HCT116 (cell line): ENCODE measurements at regions not wholly inside any gene's neighbourhood (a gene's known extent, or its start where the extent isn't known, plus 50 kb on each side); places are given as distances from the start of the nearest gene placed in this dataset.

Experiments used
- ATAC-seq: fragments of 200-7000 bp; cut with Tn5 transposase; 2 replicates; pipeline ENCODE4 v1.9.1; 2020; ENCODE audit warnings: mild to moderate bottlenecking, moderate library complexity
- BruUV-seq: library from RNA; stranded (reverse); fragments of 400-500 nt; replicated peaks from 2 replicates; lab custom pipeline; 2021; lab: Mats Ljungman, UMichigan
- CTCF ChIA-PET: fragments of 300-600 bp; sonication (Branson Sonifier 250); formaldehyde crosslinking; loops from one replicate; lab custom pipeline; 2021; ENCODE audit warnings: antibody characterized with exemption; lab: Charles Lee
- POLR2A ChIA-PET: fragments of 300-600, 350-600 bp; sonication (Branson Sonifier 250); formaldehyde crosslinking; loops from one replicate; lab custom pipeline; 2021; ENCODE audit warnings: antibody characterized with exemption; lab: Charles Lee
- RAD21 ChIA-PET, 2 experiments: fragments of 300-600 bp; sonication (Branson Sonifier 250); formaldehyde crosslinking; loops; one replicate each; lab custom pipeline; 2023; ENCODE audit warnings: low total read pairs in 2 of 2; ENCODE audit not compliant: uncharacterized antibody in 2 of 2, unreplicated experiment in 2 of 2, low non-redundant PET in 1 of 2; lab: Charles Lee
- DNase-seq: peaks from one replicate; pipeline ENCODE4 v3.0.0-alpha.2; 2010; ENCODE audit warnings: low read depth, low spot score
- H2AFZ ChIP-seq: fragments of 200-600 bp; shearing (Covaris generic), sonication (generic); 2 replicates; pipeline ENCODE4 v1.6.1; 2017; ENCODE audit warnings: low read depth, mixed run types, mixed read lengths, antibody characterized with exemption, low read length; ENCODE audit not compliant: poor library complexity, severe bottlenecking
- H3K27ac ChIP-seq: 2 replicates; pipeline ENCODE4 v1.5.1; 2012; ENCODE audit warnings: low read depth, low read length
- H3K27me3 ChIP-seq: fragments of 200-600 bp; sonication (generic); 2 replicates; pipeline ENCODE4 v1.6.1; 2016; ENCODE audit warnings: mixed run types, low read length, mixed read lengths; ENCODE audit not compliant: insufficient read depth
- H3K36me3 ChIP-seq, 2 experiments: fragments of 200-500 bp in 1 of 2; fragments of 200-600 bp in 1 of 2; sonication (Bioruptor generic) in 1 of 2; sonication (generic) in 1 of 2; 2 replicates each; pipeline versions ENCODE4 v1.5.1 to v1.6.1; 2014 to 2016; ENCODE audit warnings: low read length in 2 of 2, inconsistent platforms in 1 of 2, mixed read lengths in 1 of 2, mixed run types in 1 of 2; ENCODE audit not compliant: insufficient read depth in 2 of 2, control insufficient read depth in 1 of 2
- H3K4me1 ChIP-seq, 2 experiments: fragments of 200-600 bp in 1 of 2; sonication (generic) in 1 of 2; 2 replicates each; pipeline versions ENCODE4 v1.5.1 to v1.6.1; 2012 to 2017; ENCODE audit warnings: low read length in 2 of 2, inconsistent platforms in 1 of 2, mild to moderate bottlenecking in 1 of 2, mixed read lengths in 1 of 2, mixed run types in 1 of 2, moderate library complexity in 1 of 2; ENCODE audit not compliant: insufficient read depth in 2 of 2, control insufficient read depth in 1 of 2
- H3K4me2 ChIP-seq: fragments of 200-600 bp; sonication (generic); 2 replicates; pipeline ENCODE4 v1.6.1; 2017; ENCODE audit warnings: mixed run types, low read length, mixed read lengths
- H3K4me3 ChIP-seq, 2 experiments: fragments of 200-600 bp in 1 of 2; sonication (generic) in 1 of 2; replicated peaks in 1 of 2; 2 replicates each; pipeline ENCODE4 v1.5.1; 2011 to 2016; ENCODE audit warnings: low read length in 2 of 2, control low read depth in 1 of 2, low read depth in 1 of 2, mild to moderate bottlenecking in 1 of 2, mixed read lengths in 1 of 2, mixed run types in 1 of 2
- H3K79me2 ChIP-seq: fragments of 200-600 bp; sonication (generic); 2 replicates; pipeline ENCODE4 v1.6.1; 2017; ENCODE audit warnings: mild to moderate bottlenecking, mixed run types, low read length, moderate library complexity, mixed read lengths; ENCODE audit not compliant: insufficient read depth
- H3K9ac ChIP-seq: fragments of 200-600 bp; sonication (generic); 2 replicates; pipeline ENCODE4 v1.6.1; 2016; ENCODE audit warnings: low read length, mixed read lengths
- H3K9me2 ChIP-seq: fragments of 200-600 bp; sonication (generic), shearing (Covaris generic); 2 replicates; pipeline ENCODE4 v1.6.1; 2017; ENCODE audit warnings: mixed run types, mild to moderate bottlenecking, moderate library complexity; ENCODE audit not compliant: insufficient read depth
- H3K9me3 ChIP-seq, 2 experiments: fragments of 200-500 bp in 1 of 2; fragments of 200-600 bp in 1 of 2; sonication (Bioruptor generic) in 1 of 2; sonication (generic) in 1 of 2; 2 replicates each; pipeline ENCODE4 v1.6.1; 2014 to 2017; ENCODE audit warnings: low read length in 2 of 2, mixed read lengths in 2 of 2, inconsistent platforms in 1 of 2, low read depth in 1 of 2, mild to moderate bottlenecking in 1 of 2, mixed run types in 1 of 2, moderate library complexity in 1 of 2; ENCODE audit not compliant: control insufficient read depth in 1 of 2, insufficient read depth in 1 of 2
- H4K20me1 ChIP-seq: fragments of 200-600 bp; sonication (generic), shearing (Covaris generic); 2 replicates; pipeline ENCODE4 v1.6.1; 2017; ENCODE audit warnings: mixed run types, mild to moderate bottlenecking, moderate library complexity; ENCODE audit not compliant: insufficient read depth
- CBX3 ChIP-seq: IDR thresholded peaks from 2 replicates; pipeline ENCODE4 v1.6.1; 2012; ENCODE audit warnings: low read depth
- CEBPB ChIP-seq: IDR thresholded peaks from 2 replicates; pipeline ENCODE4 v1.6.1; 2012; ENCODE audit warnings: low read depth
- CTCF ChIP-seq, 3 experiments: fragments of 200-600 bp in 1 of 3; sonication (generic) in 1 of 3; IDR thresholded peaks in 2 of 3; conservative IDR thresholded peaks in 1 of 3; 2 replicates each; pipeline ENCODE4 v1.5.1; 2012 to 2017; ENCODE audit warnings: low read depth in 2 of 3, low read length in 2 of 3, antibody characterized with exemption in 1 of 3, borderline replicate concordance in 1 of 3, control low read depth in 1 of 3, mild to moderate bottlenecking in 1 of 3, mixed read lengths in 1 of 3, mixed run types in 1 of 3, moderate library complexity in 1 of 3; ENCODE audit not compliant: insufficient read depth in 1 of 3
- EGR1 ChIP-seq: IDR thresholded peaks from 2 replicates; pipeline ENCODE4 v1.6.1; 2012; ENCODE audit warnings: low read depth
- FOSL1 ChIP-seq: IDR thresholded peaks from 2 replicates; pipeline ENCODE4 v1.6.1; 2012; ENCODE audit warnings: low read depth
- JUND ChIP-seq: IDR thresholded peaks from 2 replicates; pipeline ENCODE4 v1.6.1; 2012
- POLR2A ChIP-seq: IDR thresholded peaks from 2 replicates; pipeline ENCODE4 v1.7.0; 2011; ENCODE audit warnings: borderline replicate concordance; ENCODE audit not compliant: insufficient read depth, insufficient read length; ENCODE audit errors: extremely low read depth
- POLR2AphosphoS5 ChIP-seq: IDR thresholded peaks from 2 replicates; pipeline ENCODE4 v1.6.1; 2011; ENCODE audit warnings: mild to moderate bottlenecking, low read depth, low read length, moderate library complexity
- RAD21 ChIP-seq: IDR thresholded peaks from 2 replicates; pipeline ENCODE4 v1.6.1; 2012; ENCODE audit warnings: low read depth, mild to moderate bottlenecking
- REST ChIP-seq: IDR thresholded peaks from 2 replicates; pipeline ENCODE4 v1.6.1; 2012; ENCODE audit warnings: low read depth
- SIN3A ChIP-seq: IDR thresholded peaks from 2 replicates; pipeline ENCODE4 v1.6.1; 2012; ENCODE audit warnings: low read depth
- SP1 ChIP-seq: IDR thresholded peaks from 2 replicates; pipeline ENCODE4 v1.6.1; 2012; ENCODE audit warnings: low read depth
- SRF ChIP-seq: IDR thresholded peaks from 2 replicates; pipeline ENCODE4 v1.6.1; 2012; ENCODE audit warnings: low read depth
- TCF7L2 ChIP-seq: IDR thresholded peaks from 2 replicates; pipeline ENCODE4 v1.7.0; 2011; ENCODE audit warnings: borderline replicate concordance, inconsistent platforms; ENCODE audit not compliant: insufficient read depth, insufficient read length; ENCODE audit errors: extremely low read depth
- ZFX ChIP-seq: fragments of 450-650 bp; IDR thresholded peaks from 2 replicates; pipeline ENCODE4 v1.6.1; 2017
- ZNF274 ChIP-seq: fragments of 200-500 bp; sonication (Bioruptor generic); IDR thresholded peaks from 2 replicates; pipeline ENCODE4 v1.6.1; 2014; ENCODE audit warnings: mild to moderate bottlenecking, low read depth, low read length, inconsistent platforms
- intact Hi-C: fragments of 100-400 bp; cut with micrococcal nuclease; formaldehyde crosslinking; loops from 2 replicates; pipeline ENCODE4 v1.10.0; 2022
- TF ChIP-seq, protein P1 (sequence below): IDR thresholded peaks from 2 replicates; pipeline ENCODE4 v1.6.1; 2011; ENCODE audit warnings: mild to moderate bottlenecking, low read length, moderate library complexity; ENCODE audit not compliant: insufficient replicate concordance; ENCODE audit errors: extremely low read depth
- TF ChIP-seq, protein P2 (sequence below): IDR thresholded peaks from 2 replicates; pipeline ENCODE4 v1.6.1; 2012

- CTCF ChIA-PET, result no interaction called here
- ATAC-seq, result peak; percentile 51; the same call in 1 of the 2 replicates
Measured at GRCh38 chr17:45663772-45664171, 120.3 kb upstream of the CRHR1 start.

More at GRCh38 chr17:45663772-45664171, 120.3 kb upstream of the CRHR1 start:
- BruUV-seq, result no TSS peak
- DNase-seq, result no peak
- Histone ChIP-seq H3K27ac (no peak overlapping the region), H3K9ac (no peak overlapping the region), H3K4me3 (no peak overlapping the region), H3K9me3 (no peaks in the 10 kb centered on the region), H4K20me1 (no peaks in the 10 kb centered on the region), H3K36me3 (no peaks in the 10 kb centered on the region), H3K9me2 (no peaks in the 10 kb centered on the region), H3K79me2 (no peaks in the 10 kb centered on the region), H3K4me2 (no peak overlapping the region), H3K27me3 (0 out of 2 replicates have a peak, but pooled peaks cover 11% of the 10 kb centered on the region), H3K4me1 (no peaks in the 10 kb centered on the region), H2AFZ (no peak overlapping the region)
- intact Hi-C loops, result no loop called here
- TF ChIP-seq FOSL1, result no peak
- no peak for TF ChIP-seq ZNF274
- no peak for TF ChIP-seq POLR2AphosphoS5
- TF ChIP-seq ZFX, result no peak
- TF ChIP-seq, protein P1, sequence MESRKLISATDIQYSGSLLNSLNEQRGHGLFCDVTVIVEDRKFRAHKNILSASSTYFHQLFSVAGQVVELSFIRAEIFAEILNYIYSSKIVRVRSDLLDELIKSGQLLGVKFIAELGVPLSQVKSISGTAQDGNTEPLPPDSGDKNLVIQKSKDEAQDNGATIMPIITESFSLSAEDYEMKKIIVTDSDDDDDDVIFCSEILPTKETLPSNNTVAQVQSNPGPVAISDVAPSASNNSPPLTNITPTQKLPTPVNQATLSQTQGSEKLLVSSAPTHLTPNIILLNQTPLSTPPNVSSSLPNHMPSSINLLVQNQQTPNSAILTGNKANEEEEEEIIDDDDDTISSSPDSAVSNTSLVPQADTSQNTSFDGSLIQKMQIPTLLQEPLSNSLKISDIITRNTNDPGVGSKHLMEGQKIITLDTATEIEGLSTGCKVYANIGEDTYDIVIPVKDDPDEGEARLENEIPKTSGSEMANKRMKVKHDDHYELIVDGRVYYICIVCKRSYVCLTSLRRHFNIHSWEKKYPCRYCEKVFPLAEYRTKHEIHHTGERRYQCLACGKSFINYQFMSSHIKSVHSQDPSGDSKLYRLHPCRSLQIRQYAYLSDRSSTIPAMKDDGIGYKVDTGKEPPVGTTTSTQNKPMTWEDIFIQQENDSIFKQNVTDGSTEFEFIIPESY, result no peak
- no peak for TF ChIP-seq CEBPB
- TF ChIP-seq, protein P2, sequence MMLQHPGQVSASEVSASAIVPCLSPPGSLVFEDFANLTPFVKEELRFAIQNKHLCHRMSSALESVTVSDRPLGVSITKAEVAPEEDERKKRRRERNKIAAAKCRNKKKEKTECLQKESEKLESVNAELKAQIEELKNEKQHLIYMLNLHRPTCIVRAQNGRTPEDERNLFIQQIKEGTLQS, result no peak
- peak; percentile 37; the same call in 1 of the 2 replicates for TF ChIP-seq RAD21
- no peak for TF ChIP-seq POLR2A
- TF ChIP-seq CTCF (IDR thresholded peaks at IDR 0.05 in 2 of 3, conservative IDR thresholded peaks at IDR 0.05 in 1 of 3; ENCODE audit: borderline replicate concordance in 1 of 3, insufficient read depth in 1 of 3, low read depth in 2 of 3, low read length in 2 of 3), result peak; percentile 13 to 45 (median 42); a peak in 5 of 6 replicates
- no peak for TF ChIP-seq CBX3
- no peak for TF ChIP-seq SIN3A
- TF ChIP-seq TCF7L2, result no peak
- no peak for TF ChIP-seq JUND
- TF ChIP-seq SP1, result no peak
- TF ChIP-seq REST, result no peak
- TF ChIP-seq EGR1, result no peak
- no peak for TF ChIP-seq SRF
- ChIA-PET RAD21 (no interaction called here), POLR2A (interaction anchor here (0.6 kb wide), 1 partner anchor 444 kb away, joined by 3 read pairs; no protein-coding TSS in a partner anchor)
